Fibroblast of lung (primary cell): ENCODE measurements at regions not wholly inside any gene's neighbourhood (a gene's known extent, or its start where the extent isn't known, plus 50 kb on each side); places are given as distances from the start of the nearest gene placed in this dataset.

Experiments used
- EZH2 ChIP-seq: IDR thresholded peaks from 2 replicates; pipeline ENCODE4 v1.5.1; 2012; ENCODE audit warnings: low read length, control low read depth, mild to moderate bottlenecking; ENCODE audit errors: missing control alignments
- TF ChIP-seq, protein P1 (sequence below), 2 donors: IDR thresholded peaks in 1 of 2; conservative IDR thresholded peaks in 1 of 2; 1 replicate in 1 of 2; 2 replicates in 1 of 2; pipeline ENCODE4 v1.5.1; 2011 to 2012; ENCODE audit warnings: low read length in 2 of 2, control low read depth in 1 of 2, inconsistent platforms in 1 of 2, low read depth in 1 of 2, mild to moderate bottlenecking in 1 of 2

DNA sequence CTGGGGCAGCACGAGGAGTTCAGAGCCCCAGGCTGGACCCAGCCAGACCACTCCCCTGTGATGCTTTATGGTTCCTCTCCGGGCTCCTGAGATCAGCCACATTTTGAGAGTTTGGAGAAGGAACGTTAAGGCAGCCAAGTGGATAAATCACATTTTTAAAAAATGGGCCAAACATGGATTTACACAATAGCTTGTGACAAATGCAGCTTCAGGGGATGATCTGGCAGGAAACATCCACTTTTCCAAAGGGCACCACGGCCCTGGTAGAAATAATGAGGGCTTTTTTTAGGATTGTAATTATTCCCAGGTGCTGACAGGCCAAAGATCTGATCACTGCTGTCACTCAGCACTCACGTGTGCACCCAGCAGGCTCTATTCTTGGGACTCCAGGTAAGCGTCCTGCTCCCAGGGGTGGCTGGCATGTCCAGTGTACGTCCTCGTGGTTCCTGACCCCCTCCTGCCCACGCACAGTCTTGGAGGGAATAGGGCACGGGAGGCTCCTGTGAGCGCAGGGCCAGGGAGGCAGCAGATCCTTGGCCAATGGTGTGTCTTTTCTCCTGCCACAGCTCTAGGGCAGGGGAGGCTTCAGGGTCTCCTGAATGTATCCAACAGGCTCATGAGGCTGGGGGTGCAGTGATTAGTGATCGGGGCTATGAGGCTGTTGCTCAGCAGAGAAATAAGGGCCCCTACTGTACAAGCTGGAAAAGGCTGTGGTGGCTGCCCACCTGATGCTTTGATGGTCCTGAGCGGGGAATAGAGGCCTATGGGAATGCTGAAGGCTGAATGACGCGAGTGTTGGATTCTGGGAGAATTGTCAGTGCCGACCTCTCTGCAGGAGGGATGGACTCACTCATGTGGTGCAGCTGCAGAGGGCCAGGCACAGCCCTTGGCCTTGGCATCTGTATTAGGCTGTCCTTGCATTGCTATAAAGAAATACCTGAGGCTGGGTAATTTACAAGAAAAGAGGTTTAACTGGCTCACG lies 415.7 kb downstream of the PTPRU start:
- TF ChIP-seq, protein P1, sequence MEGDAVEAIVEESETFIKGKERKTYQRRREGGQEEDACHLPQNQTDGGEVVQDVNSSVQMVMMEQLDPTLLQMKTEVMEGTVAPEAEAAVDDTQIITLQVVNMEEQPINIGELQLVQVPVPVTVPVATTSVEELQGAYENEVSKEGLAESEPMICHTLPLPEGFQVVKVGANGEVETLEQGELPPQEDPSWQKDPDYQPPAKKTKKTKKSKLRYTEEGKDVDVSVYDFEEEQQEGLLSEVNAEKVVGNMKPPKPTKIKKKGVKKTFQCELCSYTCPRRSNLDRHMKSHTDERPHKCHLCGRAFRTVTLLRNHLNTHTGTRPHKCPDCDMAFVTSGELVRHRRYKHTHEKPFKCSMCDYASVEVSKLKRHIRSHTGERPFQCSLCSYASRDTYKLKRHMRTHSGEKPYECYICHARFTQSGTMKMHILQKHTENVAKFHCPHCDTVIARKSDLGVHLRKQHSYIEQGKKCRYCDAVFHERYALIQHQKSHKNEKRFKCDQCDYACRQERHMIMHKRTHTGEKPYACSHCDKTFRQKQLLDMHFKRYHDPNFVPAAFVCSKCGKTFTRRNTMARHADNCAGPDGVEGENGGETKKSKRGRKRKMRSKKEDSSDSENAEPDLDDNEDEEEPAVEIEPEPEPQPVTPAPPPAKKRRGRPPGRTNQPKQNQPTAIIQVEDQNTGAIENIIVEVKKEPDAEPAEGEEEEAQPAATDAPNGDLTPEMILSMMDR (conservative IDR thresholded peaks at IDR 0.05 in 1 of 2, IDR thresholded peaks at IDR 0.05 in 1 of 2; ENCODE audit: low read depth in 1 of 2, low read length in 2 of 2) = no peak
- no peak for TF ChIP-seq EZH2
